T-helper 2 cell (primary cell): ENCODE measurements at regions not wholly inside any gene's neighbourhood (a gene's known extent, or its start where the extent isn't known, plus 50 kb on each side); places are given as distances from the start of the nearest gene placed in this dataset.

ENCODE experiments used
- DNase-seq, 5 experiments: peaks; one replicate each; pipeline versions ENCODE4 v3.0.0 to v3.0.0-alpha.2; 2012 to 2022

DNA sequence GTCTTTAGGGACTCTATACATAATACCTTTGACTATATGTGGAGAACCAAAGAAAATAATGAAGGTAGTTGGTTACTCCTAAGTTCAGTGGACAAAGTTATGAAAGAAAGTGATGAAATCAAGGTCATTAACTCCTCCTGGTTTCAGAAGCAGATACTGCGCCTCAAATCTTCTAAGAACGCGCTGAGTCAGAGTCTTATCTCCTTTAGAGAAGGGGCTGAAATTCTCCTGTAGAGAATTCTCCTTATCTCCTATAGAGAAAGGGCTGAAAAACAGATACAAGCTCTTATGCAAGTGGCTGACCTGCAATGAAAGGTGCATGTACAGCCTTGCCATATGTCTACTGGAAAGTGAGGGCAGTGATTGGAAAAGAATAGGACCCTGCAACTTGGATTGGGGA, 824.2 kb downstream of the NSUN3 start:
- no peak for DNase-seq

DNA sequence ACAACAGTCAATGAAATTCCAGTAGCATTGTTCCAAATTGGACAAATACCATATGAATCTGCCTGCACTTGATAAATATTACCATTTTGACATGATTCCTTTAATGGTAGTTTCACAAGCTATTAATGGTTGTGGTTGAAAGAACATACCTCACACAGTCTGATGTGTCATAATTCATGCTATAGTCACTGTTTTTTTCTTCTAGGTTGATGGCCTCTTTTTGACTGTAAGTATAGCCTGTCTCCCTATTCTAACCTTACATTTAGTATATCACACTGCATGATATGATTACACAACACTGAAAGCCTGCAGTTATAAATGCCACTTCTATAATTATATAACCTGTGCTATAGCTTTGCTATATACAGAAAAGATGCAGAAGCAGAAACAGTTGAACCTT, 834.1 kb downstream of the NSUN3 start:
- DNase-seq, result no peak

DNA sequence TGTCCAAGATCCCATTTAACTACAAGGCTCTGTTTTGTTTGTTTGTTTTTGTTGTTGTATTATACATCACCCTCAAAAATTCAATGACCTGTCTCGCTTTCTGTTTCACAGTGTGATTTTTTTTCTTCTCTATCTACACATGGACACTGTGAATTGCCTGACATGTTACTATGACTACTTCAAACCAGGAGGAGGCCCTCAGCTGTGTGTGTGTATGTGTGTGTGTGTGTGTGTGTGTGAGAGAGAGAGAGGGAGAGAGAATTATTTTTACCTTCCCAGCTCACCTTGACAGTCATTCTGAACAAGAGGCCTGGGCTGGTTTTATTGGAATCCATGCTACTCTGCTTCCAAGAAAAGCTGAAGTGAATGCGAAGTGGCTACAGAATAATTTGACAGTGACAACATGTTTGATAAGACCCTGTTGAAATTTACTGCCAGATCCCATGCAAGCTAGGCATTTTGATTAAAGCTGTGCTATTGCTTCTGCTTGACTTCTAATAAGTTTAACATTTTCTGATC, 841.4 kb downstream of the NSUN3 start:
- no peak for DNase-seq

DNA sequence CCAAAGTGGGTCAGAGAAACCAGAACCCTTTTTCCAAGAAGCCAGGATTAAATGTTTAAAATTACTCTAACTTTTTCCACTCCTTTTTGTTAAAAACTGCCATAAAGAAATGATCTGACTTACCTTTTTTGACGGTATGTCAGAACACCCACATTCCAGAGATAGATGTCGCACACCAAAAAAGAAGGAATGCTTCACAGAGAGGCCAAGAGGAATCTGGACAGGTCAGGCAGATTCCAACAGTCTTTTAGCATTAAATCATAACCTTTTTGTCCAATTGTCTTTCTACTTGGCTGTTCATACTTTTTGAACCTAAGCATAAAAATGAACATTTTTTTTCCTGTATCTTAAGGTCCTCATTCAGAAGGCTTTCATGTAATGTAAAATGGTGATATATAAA, 846.9 kb downstream of the NSUN3 start:
- no peak for DNase-seq

DNA sequence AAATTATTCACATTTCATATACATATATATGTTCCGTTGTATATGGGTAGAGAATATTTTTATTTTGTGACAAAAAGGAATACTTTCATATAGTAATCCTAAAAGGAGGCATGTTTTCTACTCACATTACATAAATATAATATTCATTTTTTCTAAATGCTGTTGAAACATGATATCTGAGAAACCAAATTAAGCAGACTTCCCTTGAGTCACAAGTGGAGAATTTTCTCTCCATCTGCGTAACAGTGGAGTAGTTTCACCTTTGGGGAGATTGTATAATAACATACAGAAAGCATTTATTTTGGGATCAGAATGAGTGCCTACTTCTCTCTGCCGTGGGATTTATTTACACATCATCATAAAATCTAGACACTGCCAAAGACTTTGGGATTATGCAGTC, 849.8 kb downstream of the NSUN3 start:
- no peak for DNase-seq

DNA sequence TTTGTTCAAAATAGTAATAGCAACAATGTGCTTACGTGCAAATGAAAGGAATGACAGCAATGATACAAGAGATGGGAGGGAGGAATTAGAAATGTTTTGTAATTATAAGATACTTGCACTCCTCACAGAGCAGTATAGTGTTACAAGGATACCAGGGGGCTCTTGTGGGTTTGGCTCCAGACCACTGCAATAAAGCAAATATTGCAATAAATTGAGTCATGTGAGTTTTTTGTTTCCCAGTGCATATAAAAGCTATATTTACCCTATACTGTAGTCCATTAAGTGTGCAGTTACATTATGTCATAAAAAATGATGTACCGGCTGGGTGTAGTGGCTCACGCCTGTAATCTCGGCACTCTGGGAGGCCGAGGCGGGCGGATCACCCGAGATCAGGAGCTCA, 864.3 kb downstream of the NSUN3 start:
- no peak for DNase-seq

DNA sequence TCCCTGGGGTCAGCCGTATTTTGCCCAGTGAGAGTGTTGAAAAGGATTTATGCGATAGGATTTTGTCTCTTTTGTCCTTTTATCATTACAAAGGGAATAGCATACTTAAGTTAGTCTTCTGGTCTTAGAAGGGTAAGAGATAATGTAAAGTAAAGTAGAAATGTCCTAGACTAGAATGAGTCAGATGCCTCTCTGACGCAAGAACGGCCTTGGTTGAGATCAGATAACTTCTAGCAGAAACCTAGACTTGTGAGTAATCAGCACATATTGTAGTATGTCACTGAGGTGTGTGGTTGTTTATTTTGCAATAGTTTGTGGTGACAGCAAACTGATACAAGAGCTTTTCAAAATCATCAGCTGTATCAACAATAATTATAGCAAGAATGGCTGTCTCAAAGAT, 866.1 kb downstream of the NSUN3 start:
- peak in 1 of 5 experiments; percentile 62 for DNase-seq

DNA sequence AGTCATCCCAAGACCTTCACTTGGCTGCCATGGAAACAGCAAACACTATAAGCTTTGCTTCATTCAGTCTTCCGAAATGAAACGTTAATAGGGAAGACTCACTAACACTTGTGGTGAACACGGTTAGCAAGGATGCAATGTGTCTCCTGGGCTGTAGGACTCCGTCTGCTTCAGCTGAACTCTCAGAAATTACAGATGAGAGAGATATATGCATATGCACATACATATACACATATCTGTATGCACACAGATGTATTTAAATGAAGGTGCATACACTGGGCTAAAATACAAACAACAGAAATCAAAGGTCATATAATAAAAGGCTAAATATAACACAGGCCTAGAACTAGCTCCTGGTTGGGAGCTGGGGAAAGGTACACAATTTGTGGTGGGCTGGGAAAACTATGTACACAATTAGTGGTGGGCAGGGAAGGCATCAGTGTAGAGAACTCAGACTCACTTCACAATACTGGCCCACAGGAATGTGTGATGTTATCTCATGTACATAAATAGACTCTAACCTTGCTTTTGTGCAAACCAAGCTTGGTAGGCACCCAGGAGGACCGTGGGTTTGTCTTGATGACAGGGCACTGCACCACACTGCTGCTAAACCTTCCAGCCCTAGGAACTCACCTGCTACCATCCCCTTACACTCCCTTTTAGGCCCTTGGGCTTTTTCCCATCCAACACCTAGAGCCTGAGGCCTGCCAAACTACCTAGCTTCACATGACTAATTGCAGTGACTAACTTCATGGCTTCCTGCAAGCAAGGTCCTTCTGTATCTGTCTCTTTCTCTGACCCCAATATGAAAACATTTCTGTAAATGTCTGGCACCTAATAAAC, 873.1 kb downstream of the NSUN3 start:
- DNase-seq, result no peak

DNA sequence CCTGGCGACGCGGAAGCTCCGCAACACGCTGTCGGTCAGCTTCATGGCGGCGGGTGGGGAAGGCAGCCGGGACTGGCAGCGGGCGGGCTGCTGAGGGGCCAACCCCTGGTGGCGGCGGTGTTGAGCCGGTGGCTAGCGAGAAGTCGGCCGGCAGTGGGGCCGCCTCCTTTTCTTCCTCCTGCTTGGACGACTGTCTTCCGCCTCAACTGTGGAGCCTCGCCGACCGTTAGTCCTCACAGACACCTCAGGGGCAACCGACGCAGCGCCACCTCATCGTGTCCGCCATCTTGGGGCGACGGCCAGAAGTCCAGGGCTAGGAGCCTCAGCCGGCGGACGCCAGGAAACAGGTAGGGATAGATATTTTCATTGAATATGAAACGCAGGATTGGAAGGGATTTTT, 875.1 kb downstream of the NSUN3 start:
- DNase-seq, result no peak

DNA sequence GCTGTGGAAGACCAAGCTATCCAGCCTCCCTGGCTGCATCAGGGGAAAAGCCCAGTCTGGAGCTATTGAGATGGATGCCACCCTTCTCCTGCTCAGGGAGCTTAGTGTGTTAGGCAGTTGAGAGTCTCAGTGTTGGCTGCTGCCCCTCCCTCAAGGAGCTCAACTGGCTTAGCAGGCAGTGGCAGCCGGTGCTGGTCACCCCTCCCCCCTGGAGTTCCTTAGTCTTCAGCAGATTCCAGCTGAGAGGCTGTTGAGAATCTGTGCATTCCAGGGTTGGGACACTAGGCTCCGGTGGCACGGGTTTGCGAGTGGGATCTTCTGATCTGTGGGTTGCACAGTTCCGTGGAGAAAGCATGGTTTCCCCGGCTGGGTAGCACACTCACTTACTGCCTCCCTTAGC, 883.8 kb downstream of the NSUN3 start:
- DNase-seq, result no peak

DNA sequence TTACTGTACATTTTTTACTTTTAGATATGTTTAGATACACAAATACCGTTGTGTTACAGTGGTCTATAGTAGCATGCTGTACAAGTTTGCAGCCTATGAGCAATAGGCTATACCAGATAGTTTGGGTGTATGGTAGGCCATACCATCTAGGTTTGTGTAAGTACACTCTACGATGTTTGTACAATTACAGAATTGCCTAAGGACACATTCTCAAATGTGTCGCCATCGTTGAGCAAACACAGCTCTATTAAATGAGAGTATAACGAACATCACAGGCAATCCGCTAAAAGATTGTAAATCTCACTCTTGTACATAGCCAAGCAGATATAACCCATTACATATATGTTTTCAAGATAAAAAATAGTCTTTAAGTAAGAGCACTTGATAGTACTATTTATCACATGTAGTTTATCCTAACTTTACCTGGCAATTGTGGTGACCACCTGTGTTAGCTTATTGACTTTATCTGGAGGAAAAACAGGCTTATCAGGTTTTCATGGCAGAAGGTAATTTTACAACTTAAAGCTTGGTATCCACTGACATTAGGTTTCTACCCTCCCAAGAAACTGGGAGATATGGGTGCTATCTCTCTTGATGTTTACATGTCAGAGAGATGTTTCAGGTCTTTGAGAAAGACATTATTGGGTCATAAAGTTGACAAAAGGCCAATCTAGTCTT, 898.7 kb downstream of the NSUN3 start:
- DNase-seq, result no peak

DNA sequence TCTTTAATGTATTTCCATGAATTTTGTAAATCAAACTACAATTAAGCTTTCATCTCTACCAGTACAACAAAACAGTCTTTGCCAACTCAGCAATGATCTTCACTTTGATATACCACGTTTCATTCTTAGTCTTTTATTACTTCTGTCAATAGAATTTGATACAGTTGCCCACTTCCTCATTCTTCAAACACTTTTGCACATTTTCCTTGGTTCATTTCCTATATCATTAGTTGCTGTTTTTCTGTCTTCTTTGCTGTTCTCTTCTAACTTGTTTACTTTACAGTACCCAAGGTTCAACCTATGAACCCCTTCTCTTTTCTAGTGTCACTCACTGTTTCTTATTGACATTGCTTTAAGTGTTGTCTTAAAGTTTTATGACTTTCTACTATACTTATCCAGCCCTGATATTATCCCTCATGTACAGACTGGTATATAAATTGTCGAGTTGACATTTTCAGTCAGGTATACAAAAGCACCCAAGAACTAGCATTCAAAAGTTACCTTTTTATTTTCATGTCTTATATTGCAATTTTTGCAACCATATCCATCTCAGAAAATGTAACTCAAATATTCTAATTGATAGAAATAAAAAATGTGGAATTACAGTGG, 903.1 kb downstream of the NSUN3 start:
- DNase-seq, result no peak

DNA sequence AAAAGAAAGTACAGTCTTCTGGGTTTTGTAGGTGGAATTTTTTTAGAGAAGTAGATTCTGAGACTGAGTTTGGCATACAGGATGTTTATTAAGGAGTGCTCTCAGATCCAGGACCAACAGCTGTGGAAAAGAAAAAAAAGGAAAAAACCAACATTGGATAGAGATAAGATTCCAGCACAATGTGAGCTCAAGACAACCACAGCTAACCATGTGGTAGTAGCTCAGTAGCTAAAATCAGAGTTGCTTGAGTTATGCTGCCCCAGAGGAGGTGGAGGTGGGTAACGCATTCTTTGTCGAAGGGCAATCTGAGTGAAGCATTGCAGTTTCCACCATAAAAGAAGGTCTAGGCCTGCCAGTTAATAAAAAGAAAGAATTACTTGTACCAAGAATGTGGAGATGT, 904.3 kb downstream of the NSUN3 start:
- no peak for DNase-seq

DNA sequence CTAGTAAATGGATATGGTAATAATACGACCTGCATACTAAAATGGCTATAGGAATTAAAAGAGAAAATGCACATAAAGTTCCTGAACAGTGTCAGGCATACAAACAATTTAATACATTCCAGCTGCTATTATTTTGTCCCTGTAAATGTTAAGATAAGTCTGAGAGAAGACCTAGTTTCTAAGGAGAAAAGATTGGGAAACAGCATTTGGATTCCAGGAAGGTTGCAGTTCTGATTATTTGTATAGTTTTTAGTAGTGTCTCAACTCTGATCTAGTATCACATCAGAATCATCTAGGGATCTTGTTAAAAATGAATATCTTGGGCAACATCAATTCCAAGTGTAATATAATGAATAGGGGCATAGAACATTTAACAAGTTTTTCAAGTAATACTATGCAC, 905.7 kb downstream of the NSUN3 start:
- DNase-seq, result no peak

DNA sequence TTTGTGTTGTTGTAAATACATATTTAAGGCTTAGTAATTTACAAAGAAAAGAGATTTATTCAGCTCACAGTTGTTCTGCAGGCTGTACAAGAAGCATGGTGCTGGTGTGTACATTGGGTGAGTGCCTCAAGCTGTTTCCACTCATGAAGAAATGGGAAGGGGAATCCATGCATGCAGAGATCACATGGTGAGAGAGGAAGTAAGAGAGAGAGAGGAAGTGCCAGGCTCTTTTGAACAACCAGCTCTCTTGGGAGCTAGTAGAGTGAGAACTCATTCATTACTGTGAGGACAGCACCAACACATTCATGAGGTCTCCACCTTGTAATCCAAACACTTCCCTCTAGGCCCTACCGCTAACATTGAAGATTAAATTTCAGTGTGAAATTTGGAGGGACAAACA, 909.2 kb downstream of the NSUN3 start:
- no peak for DNase-seq

DNA sequence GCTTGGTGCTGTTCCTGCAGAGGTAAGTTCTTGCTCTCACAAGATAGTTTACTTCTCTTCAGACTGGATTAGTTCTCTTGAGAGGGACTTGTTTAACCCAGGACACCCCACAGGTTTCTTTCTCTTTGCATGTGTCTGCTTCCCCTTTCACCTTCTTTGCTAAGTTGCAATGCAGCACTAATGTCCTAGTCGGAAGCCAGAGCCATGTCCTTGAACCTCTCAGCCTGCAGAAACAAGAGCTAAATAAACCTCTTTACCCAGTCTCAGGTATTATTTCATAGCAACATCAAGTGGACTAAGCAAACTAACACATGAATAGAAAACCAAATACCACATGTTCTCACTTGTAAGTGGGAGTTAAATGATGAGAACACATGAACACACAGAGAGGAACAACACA, 915.2 kb downstream of the NSUN3 start:
- no peak for DNase-seq

DNA sequence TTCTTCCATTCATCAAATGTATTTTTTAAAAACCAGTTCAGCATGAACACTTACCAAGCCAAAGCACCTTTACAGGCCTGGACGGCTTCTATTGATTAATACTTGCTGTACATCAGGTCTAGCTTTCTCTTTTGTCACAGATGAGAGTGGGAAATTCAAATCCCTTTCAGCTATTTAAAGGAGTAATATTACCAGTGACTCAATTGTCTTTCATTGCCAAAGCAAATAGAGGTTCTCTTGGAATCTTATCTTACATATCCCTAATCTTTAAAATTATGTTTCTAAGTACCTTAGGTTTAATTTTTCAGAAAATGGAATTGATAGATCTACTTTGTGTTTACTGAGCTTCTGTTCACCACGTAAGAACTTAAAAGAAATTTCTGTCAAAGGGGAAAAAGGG, 922.9 kb downstream of the NSUN3 start:
- no peak for DNase-seq

DNA sequence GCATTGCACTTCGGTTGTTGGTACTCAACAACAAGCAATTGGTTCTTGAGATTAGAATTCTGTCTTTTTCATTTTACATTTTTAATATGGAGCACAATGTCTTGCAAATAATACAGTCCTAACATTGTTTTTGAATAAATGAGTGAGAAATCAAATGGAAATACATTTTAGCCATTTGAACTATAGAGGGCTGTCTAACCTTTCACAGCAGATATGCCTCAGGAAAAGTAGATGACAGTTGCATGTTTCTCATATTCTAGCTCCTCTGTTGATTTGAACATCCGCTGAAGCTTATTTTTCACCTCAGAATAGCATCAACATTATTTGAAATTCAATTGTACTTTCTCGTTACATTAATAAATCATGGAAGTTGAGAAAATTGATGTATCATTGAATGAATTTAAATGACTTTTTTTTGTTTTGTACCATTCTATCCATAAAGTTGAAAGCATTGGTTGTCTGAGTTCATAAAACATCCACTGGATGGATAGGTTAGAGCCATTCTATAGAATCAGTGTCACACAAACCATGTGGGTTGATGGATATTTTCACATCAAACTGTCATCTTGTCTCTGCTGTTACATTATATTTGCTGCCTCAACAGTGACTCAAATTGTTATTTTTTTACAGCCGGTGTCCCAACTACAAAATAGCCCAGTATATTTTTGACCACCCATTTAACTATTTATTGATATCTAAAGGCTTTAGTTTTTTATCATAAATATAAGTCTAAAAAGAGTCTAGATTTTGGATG, 928.3 kb downstream of the NSUN3 start:
- DNase-seq, result no peak

DNA sequence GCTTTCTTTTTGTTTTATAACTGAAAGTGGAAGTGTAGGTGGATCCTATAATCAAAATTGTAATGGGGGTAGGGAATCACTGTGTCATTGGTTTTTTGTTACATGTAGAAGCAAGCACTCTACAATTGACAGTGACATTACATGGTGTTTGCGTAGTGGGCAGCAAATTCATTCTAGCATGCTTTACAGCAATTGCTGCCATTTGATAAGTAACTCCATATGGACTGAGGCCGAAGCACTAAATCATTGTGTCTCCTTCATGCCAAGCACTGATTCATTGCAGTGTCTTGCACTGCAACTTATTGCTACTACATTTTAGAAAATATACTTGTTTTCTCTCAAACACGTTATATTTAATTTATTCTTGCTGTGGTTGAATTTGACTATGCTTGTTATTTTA, 933.9 kb downstream of the NSUN3 start:
- DNase-seq, result no peak

DNA sequence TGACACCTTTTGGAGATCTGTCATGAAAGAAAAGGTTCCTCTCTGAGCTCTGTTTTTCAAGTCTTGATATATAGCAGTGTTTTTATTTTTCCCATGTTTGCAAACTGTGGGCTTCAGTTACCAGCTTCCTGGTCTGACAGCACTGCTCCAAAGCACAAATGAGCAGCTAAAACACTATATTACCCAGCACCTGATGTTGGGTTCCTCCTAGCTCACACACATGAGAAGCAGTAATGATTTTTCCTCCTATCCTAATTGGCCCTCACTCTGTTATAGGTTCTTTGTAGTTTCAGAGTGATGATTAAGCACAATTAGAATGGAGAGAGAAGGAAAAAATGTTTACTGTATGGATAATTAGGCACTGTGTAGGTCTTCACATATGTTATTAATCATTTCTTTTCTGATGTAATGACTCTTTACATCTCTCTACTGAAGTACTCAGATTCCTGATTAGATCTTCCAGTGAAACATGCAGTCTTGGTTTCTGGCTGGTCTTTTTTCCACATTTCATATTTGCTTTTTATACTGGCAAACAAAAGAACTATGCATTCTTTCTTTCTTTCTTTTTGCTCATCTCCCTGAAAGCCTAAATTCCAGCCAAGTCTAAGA, 939.7 kb downstream of the NSUN3 start:
- DNase-seq, result no peak

DNA sequence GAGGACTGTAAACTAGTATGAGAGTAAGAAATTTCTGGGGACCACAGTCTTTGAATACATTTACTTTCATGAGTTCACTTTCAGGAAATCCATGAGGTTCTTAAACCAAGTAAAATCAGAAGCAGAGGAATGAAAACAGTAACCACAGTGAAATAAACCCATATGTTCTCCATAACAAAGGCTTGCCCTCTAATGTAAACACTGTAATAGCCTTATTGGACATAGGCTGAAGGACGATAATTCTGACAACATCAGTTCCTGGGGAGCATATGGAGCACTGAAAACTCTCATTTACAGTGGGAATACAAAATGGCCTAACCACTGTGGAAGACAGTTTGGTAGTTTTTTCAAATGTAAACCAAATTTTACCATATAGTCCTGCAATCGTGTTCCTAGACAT, 965.8 kb downstream of the NSUN3 start:
- no peak for DNase-seq

DNA sequence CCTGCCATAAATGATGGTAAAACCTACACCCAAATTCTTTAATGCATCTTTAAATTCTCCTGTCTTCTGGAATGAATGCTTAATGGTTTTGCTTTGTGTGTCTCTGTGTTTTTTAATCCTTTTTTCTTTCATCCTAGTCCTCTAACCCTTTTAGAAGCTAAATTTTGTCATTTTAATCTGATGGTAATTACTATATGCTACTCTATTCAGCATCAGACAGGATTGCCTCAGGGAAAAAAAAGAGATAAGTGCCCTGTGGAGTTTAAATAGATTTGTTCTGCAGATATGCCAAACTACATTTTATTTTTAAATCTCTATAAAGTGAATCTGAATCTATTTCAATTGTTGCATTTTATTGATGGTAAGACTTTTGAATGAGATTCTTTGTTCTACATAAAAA, 966.8 kb downstream of the NSUN3 start:
- no peak for DNase-seq

DNA sequence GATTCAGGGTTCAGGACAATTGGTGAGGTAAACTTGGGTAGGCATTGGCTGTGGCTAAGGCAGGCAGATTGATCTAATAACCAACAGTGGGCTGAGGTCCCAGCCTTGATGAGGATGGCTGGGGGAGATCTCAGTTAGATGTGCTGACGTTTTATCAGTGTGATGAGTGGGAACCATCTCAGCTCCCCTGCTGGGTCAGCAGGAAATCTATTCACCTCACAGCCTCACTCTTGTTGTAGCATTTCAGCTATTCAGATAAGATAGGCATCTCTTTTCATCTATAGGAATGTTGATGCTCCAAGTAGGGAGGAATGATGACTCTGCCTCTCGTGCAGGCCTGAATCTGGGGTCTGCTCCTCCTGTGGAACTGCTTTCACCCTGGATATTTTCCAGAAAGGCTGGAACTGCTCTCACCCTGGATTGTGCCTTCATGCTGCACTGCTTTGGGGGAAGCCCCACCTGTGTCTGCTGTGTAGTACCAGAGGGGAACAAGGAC, 973.7 kb downstream of the NSUN3 start:
- DNase-seq, result no peak
